CD4-positive, alpha-beta memory T cell (primary cell): ENCODE measurements at regions not wholly inside any gene's neighbourhood (a gene's known extent, or its start where the extent isn't known, plus 50 kb on each side); places are given as distances from the start of the nearest gene placed in this dataset.
"Not testable (repeated sequence)": the region's sequence is repeated elsewhere in the genome, so short reads cannot be mapped to it uniquely, and the experiment has no call there.

ENCODE experiments used
- CTCF ChIA-PET: fragments of 350-600 bp; sonication (Branson Sonifier 250); formaldehyde crosslinking; loops from one replicate; lab custom pipeline; 2021; ENCODE audit warnings: inconsistent platforms; ENCODE audit not compliant: partially characterized antibody; lab: Charles Lee
- POLR2A ChIA-PET: fragments of 350-600 bp; sonication (Branson Sonifier 250); formaldehyde crosslinking; loops from one replicate; lab custom pipeline; 2021; ENCODE audit not compliant: partially characterized antibody; lab: Charles Lee
- DNase-seq, 5 donors: peaks; one replicate each; pipeline versions ENCODE4 v3.0.0 to v3.0.0-alpha.2; 2020 to 2022; ENCODE audit warnings: mixed read lengths in 1 of 5
- H3K27ac ChIP-seq: one replicate; pipeline ENCODE4 v1.7.0; 2013; ENCODE audit warnings: low read depth, low read length
- H3K27me3 ChIP-seq: 2 replicates; pipeline ENCODE4 v1.7.0; 2013; ENCODE audit warnings: mild to moderate bottlenecking, low read length, moderate library complexity; ENCODE audit not compliant: insufficient read depth
- H3K36me3 ChIP-seq: 2 replicates; pipeline ENCODE4 v1.7.0; 2013; ENCODE audit warnings: mild to moderate bottlenecking, low read length, moderate library complexity; ENCODE audit not compliant: insufficient read depth
- H3K4me1 ChIP-seq: 2 replicates; pipeline ENCODE4 v1.7.0; 2013; ENCODE audit warnings: mild to moderate bottlenecking, low read length, moderate library complexity; ENCODE audit not compliant: insufficient read depth
- H3K4me3 ChIP-seq, 2 donors: one replicate each; pipeline ENCODE4 v1.7.0; 2013; ENCODE audit warnings: low read length in 2 of 2, mild to moderate bottlenecking in 1 of 2
- H3K9me3 ChIP-seq, 2 donors: one replicate each; pipeline ENCODE4 v1.7.0; 2013; ENCODE audit warnings: low read length in 2 of 2, control low read depth in 1 of 2; ENCODE audit not compliant: control insufficient read depth in 1 of 2
- H3K27ac Mint-ChIP-seq, 7 donors: one replicate each; pipeline ENCODE4 v1.8.0; 2020 to 2021; ENCODE audit warnings: mixed read lengths in 7 of 7, mild to moderate bottlenecking in 6 of 7, inconsistent platforms in 3 of 7, moderate library complexity in 3 of 7
- H3K27me3 Mint-ChIP-seq, 2 donors: one replicate each; pipeline ENCODE4 v1.8.0; 2020 to 2021; ENCODE audit warnings: mixed read lengths in 2 of 2
- H3K36me3 Mint-ChIP-seq, 2 donors: one replicate each; pipeline ENCODE4 v1.8.0; 2020 to 2021; ENCODE audit warnings: mixed read lengths in 2 of 2, inconsistent platforms in 1 of 2, mild to moderate bottlenecking in 1 of 2
- H3K4me1 Mint-ChIP-seq, 4 donors: one replicate each; pipeline ENCODE4 v1.8.0; 2020 to 2021; ENCODE audit warnings: mixed read lengths in 4 of 4, mild to moderate bottlenecking in 1 of 4
- H3K4me3 Mint-ChIP-seq, 8 donors: one replicate each; pipeline ENCODE4 v1.8.0; 2020 to 2021; ENCODE audit warnings: mixed read lengths in 8 of 8, mild to moderate bottlenecking in 7 of 8, moderate library complexity in 6 of 8, inconsistent platforms in 3 of 8
- H3K9me3 Mint-ChIP-seq, 8 donors: one replicate each; pipeline ENCODE4 v1.8.0; 2020 to 2021; ENCODE audit warnings: mixed read lengths in 8 of 8, mild to moderate bottlenecking in 5 of 8, inconsistent platforms in 3 of 8, moderate library complexity in 1 of 8
- intact Hi-C: fragments of 100-400 bp; cut with micrococcal nuclease; formaldehyde crosslinking; loops from one replicate; pipeline ENCODE4 v1.15.1; 2023

GRCh38 chr6:115544765-115545671 lies 515.7 kb downstream of the FRK start:
- Mint-ChIP-seq H3K36me3 (no peaks in the 10 kb centered on the region), H3K27me3 (no peaks in the 10 kb centered on the region), H3K27ac (no peak overlapping the region), H3K4me3 (no peak overlapping the region), H3K9me3 (peaks cover 0 to 17% (median 6%) of the 10 kb centered on the region in 8 donors), H3K4me1 (no peaks in the 10 kb centered on the region)
- CTCF ChIA-PET = no interaction called here
- no peaks in the 10 kb centered on the region for H3K27me3 ChIP-seq
- no peak overlapping the region for H3K27ac ChIP-seq
- intact Hi-C loops = no loop called here
- no peak for DNase-seq
- no peaks in the 10 kb centered on the region for H3K4me1 ChIP-seq
- POLR2A ChIA-PET = no interaction called here
- no peaks in the 10 kb centered on the region for H3K9me3 ChIP-seq
- no peak overlapping the region for H3K4me3 ChIP-seq
- no peaks in the 10 kb centered on the region for H3K36me3 ChIP-seq

- Histone ChIP-seq H3K27ac (no peak overlapping the region), H3K9me3 (no peaks in the 10 kb centered on the region), H3K4me1 (no peaks in the 10 kb centered on the region), H3K4me3 (no peak overlapping the region), H3K36me3 (no peaks in the 10 kb centered on the region), H3K27me3 (no peaks in the 10 kb centered on the region)
- H3K36me3 Mint-ChIP-seq = no peaks in the 10 kb centered on the region
- no peak for DNase-seq
- H3K27ac Mint-ChIP-seq = no peak overlapping the region
- ChIA-PET CTCF (no interaction called here), POLR2A (no interaction called here)
- no peaks in the 10 kb centered on the region for H3K27me3 Mint-ChIP-seq
- intact Hi-C loops = no loop called here
- H3K4me1 Mint-ChIP-seq = no peaks in the 10 kb centered on the region
- H3K4me3 Mint-ChIP-seq = no peak overlapping the region
- peaks cover 0 to 13% (median 4%) of the 10 kb centered on the region in 8 donors for H3K9me3 Mint-ChIP-seq
These were observed 520.4 kb downstream of the FRK start for GRCh38 chr6:115540077-115540869.

GRCh38 chr6:115539531-115539930 lies 521.2 kb downstream of the FRK start:
- POLR2A ChIA-PET = no interaction called here
- Mint-ChIP-seq H3K27me3 (no peaks in the 10 kb centered on the region), H3K9me3 (peaks cover 0 to 13% (median 4%) of the 10 kb centered on the region in 8 donors), H3K27ac (peak overlapping the region in 1 of 7 donors; percentile 30), H3K36me3 (no peaks in the 10 kb centered on the region), H3K4me3 (no peak overlapping the region), H3K4me1 (no peaks in the 10 kb centered on the region)
- Histone ChIP-seq H3K36me3 (no peaks in the 10 kb centered on the region), H3K9me3 (no peaks in the 10 kb centered on the region), H3K4me3 (no peak overlapping the region), H3K27ac (no peak overlapping the region), H3K4me1 (no peaks in the 10 kb centered on the region), H3K27me3 (no peaks in the 10 kb centered on the region)
- intact Hi-C loops = no loop called here
- no peak for DNase-seq
- CTCF ChIA-PET = no interaction called here

GRCh38 chr6:115524821-115525220 lies 535.9 kb downstream of the FRK start:
- no peaks in the 10 kb centered on the region for H3K27me3 Mint-ChIP-seq
- intact Hi-C loops = no loop called here
- Histone ChIP-seq H3K27ac (no peak overlapping the region), H3K9me3 (no peaks in the 10 kb centered on the region), H3K4me3 (no peak overlapping the region), H3K36me3 (no peaks in the 10 kb centered on the region), H3K4me1 (no peaks in the 10 kb centered on the region), H3K27me3 (no peaks in the 10 kb centered on the region)
- no peaks in the 10 kb centered on the region for H3K36me3 Mint-ChIP-seq
- CTCF ChIA-PET = no interaction called here
- H3K9me3 Mint-ChIP-seq = peaks cover 2 to 23% (median 15%) of the 10 kb centered on the region in 8 donors
- no peaks in the 10 kb centered on the region for H3K4me1 Mint-ChIP-seq
- no peak overlapping the region for H3K27ac Mint-ChIP-seq
- POLR2A ChIA-PET = no interaction called here
- no peak for DNase-seq
- no peak overlapping the region for H3K4me3 Mint-ChIP-seq

GRCh38 chr6:115521747-115522146 lies 538.9 kb downstream of the FRK start:
- H3K27ac ChIP-seq, CTCF ChIA-PET, H3K27me3 Mint-ChIP-seq, H3K4me1 Mint-ChIP-seq, H3K27ac Mint-ChIP-seq, H3K9me3 ChIP-seq, POLR2A ChIA-PET, H3K27me3 ChIP-seq, intact Hi-C loops, H3K4me1 ChIP-seq, H3K4me3 Mint-ChIP-seq, H3K4me3 ChIP-seq, H3K36me3 ChIP-seq, H3K36me3 Mint-ChIP-seq, DNase-seq: not testable (repeated sequence)
- H3K9me3 Mint-ChIP-seq = peaks cover 9 to 35% (median 19%) of the 10 kb centered on the region in 8 donors

- Histone ChIP-seq H3K9me3 (no peaks in the 10 kb centered on the region), H3K27me3 (no peaks in the 10 kb centered on the region), H3K4me3 (no peak overlapping the region), H3K27ac (no peak overlapping the region), H3K4me1 (no peaks in the 10 kb centered on the region), H3K36me3 (no peaks in the 10 kb centered on the region)
- H3K4me3 Mint-ChIP-seq = no peak overlapping the region
- H3K36me3 Mint-ChIP-seq = no peaks in the 10 kb centered on the region
- DNase-seq = no peak
- H3K27ac Mint-ChIP-seq = no peak overlapping the region
- peaks cover 0 to 18% (median 10%) of the 10 kb centered on the region in 8 donors for H3K9me3 Mint-ChIP-seq
- ChIA-PET POLR2A (no interaction called here), CTCF (no interaction called here)
- no peaks in the 10 kb centered on the region for H3K4me1 Mint-ChIP-seq
- no peaks in the 10 kb centered on the region for H3K27me3 Mint-ChIP-seq
- intact Hi-C loops = no loop called here
These were observed 546.0 kb downstream of the FRK start for GRCh38 chr6:115514656-115515055.

- Mint-ChIP-seq H3K4me1 (no peaks in the 10 kb centered on the region), H3K9me3 (peaks cover 0 to 8% (median 3%) of the 10 kb centered on the region in 8 donors), H3K27ac (no peak overlapping the region), H3K27me3 (no peaks in the 10 kb centered on the region), H3K4me3 (no peak overlapping the region), H3K36me3 (no peaks in the 10 kb centered on the region)
- ChIA-PET CTCF (no interaction called here), POLR2A (no interaction called here)
- no peaks in the 10 kb centered on the region for H3K36me3 ChIP-seq
- H3K27me3 ChIP-seq = no peaks in the 10 kb centered on the region
- intact Hi-C loops = no loop called here
- no peak for DNase-seq
- H3K27ac ChIP-seq = no peak overlapping the region
- H3K9me3 ChIP-seq = no peaks in the 10 kb centered on the region
- no peaks in the 10 kb centered on the region for H3K4me1 ChIP-seq
- no peak overlapping the region for H3K4me3 ChIP-seq
These were observed 547.8 kb downstream of the FRK start for GRCh38 chr6:115512923-115513322.
